ENCODE measurements at regions not wholly inside any gene's neighbourhood (a gene's known extent, or its start where the extent isn't known, plus 50 kb on each side); places are given as distances from the start of the nearest gene placed in this dataset.

GRCh38 chr6:25105070-25105925 is 169.5 kb upstream of the RIPOR2 start:
- Histone ChIP-seq H3K27me3 (replicated peaks; ENCODE audit: control insufficient read depth, insufficient read depth, low read length) (no peaks in the 10 kb centered on the region), H3K36me3 (ENCODE audit: control insufficient read depth, insufficient read depth, low read length, severe bottlenecking) (peaks cover 73% of the 10 kb centered on the region), H3K4me3 (ENCODE audit: low read length) (no peak overlapping the region), H3K9me3 (ENCODE audit: control insufficient read depth, low read length) (no peaks in the 10 kb centered on the region), H3K4me1 (ENCODE audit: control insufficient read depth, insufficient read depth, low read length) (no peaks in the 10 kb centered on the region), H3K9ac (ENCODE audit: low read length) (no peak overlapping the region)
- DNase-seq (ENCODE audit: low read depth): peak; percentile 34

DNA sequence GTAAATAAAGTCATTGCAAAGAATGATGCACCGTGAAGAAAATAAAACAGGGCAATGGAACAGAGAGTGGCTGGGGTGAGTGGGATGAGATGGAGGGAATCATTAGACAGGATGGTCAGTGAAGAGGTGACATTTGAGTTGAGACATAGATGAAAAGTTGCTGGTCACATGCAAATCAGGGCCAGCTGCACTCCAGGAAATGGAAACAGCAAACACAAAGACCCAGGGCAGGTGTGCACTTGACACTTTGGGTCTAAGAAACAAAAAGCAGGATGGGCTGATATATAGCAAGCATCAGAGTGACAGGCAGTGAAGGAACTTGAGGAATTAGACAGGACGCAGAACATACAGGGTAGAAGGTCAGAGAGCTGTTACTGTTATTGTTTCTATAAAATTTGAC is 171.5 kb upstream of the RIPOR2 start:
- no peaks in the 10 kb centered on the region for H3K9me3 ChIP-seq (ENCODE audit: control insufficient read depth, low read length)
- H3K27me3 ChIP-seq (replicated peaks; ENCODE audit: control insufficient read depth, insufficient read depth, low read length): no peaks in the 10 kb centered on the region
- H3K9ac ChIP-seq (ENCODE audit: low read length): no peak overlapping the region
- H3K36me3 ChIP-seq (ENCODE audit: control insufficient read depth, insufficient read depth, low read length, severe bottlenecking): peaks cover 72% of the 10 kb centered on the region
- H3K4me1 ChIP-seq (ENCODE audit: control insufficient read depth, insufficient read depth, low read length): peaks cover 12% of the 10 kb centered on the region
- no peak overlapping the region for H3K4me3 ChIP-seq (ENCODE audit: low read length)
- DNase-seq (ENCODE audit: low read depth): no peak

GRCh38 chr6:25111782-25112181 is 167.4 kb upstream of the CARMIL1 start:
- Histone ChIP-seq H3K36me3 (ENCODE audit: control insufficient read depth, insufficient read depth, low read length, severe bottlenecking) (peaks cover 68% of the 10 kb centered on the region), H3K9me3 (ENCODE audit: control insufficient read depth, low read length) (no peaks in the 10 kb centered on the region), H3K27me3 (replicated peaks; ENCODE audit: control insufficient read depth, insufficient read depth, low read length) (no peaks in the 10 kb centered on the region), H3K9ac (ENCODE audit: low read length) (no peak overlapping the region), H3K4me1 (ENCODE audit: control insufficient read depth, insufficient read depth, low read length) (peaks cover 21% of the 10 kb centered on the region), H3K4me3 (ENCODE audit: low read length) (peak overlapping the region; percentile 18)
- DNase-seq (ENCODE audit: low read depth): no peak

DNA sequence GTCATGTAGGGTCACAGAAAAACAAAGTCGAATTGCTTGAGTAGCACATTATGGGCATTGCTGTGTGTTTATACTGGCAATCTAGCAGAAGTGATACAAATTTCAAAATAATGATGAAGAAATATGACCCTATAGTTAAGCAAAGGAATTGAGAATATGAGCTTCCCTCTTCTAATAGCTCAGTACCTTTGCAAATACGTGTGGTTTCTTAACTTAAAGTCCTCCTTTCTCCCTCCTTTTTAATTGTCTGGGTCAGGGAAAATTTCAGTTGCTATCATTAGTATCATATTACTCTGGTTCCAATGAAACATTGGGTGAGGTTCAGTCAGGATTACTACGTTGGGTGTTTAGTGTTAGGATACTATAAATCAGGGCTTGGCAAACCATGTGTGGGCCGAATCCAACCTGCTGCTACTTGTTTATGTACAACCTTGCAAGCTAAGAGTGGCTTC is 166.8 kb upstream of the CARMIL1 start:
- Histone ChIP-seq H3K4me1 (ENCODE audit: control insufficient read depth, insufficient read depth, low read length) (peaks cover 21% of the 10 kb centered on the region), H3K36me3 (ENCODE audit: control insufficient read depth, insufficient read depth, low read length, severe bottlenecking) (peaks cover 63% of the 10 kb centered on the region), H3K27me3 (replicated peaks; ENCODE audit: control insufficient read depth, insufficient read depth, low read length) (no peaks in the 10 kb centered on the region), H3K9me3 (ENCODE audit: control insufficient read depth, low read length) (no peaks in the 10 kb centered on the region), H3K4me3 (ENCODE audit: low read length) (no peak overlapping the region), H3K9ac (ENCODE audit: low read length) (peak overlapping the region; percentile 1)
- DNase-seq (ENCODE audit: low read depth): peak; percentile 60

DNA sequence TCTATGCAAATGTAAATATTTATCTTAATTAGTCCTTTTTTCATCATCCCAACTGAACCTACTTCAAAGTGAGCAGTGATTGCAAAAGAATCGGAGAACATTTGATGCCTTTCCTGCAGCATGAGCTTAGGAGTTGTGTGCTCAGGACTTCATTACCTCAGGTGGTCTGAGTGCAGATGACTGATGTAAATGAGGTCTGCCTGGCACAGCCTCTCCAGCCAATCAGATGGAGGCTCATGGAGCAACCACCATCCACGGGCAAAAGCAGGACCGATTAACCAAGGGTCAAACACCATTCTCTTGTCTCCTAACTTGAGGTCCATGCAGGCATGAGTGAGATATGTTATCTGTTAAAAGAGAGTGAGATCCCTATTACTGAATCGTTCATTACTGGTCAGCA is 165.7 kb upstream of the CARMIL1 start:
- Histone ChIP-seq H3K4me1 (ENCODE audit: control insufficient read depth, insufficient read depth, low read length) (peaks cover 21% of the 10 kb centered on the region), H3K9ac (ENCODE audit: low read length) (no peak overlapping the region), H3K27me3 (replicated peaks; ENCODE audit: control insufficient read depth, insufficient read depth, low read length) (no peaks in the 10 kb centered on the region), H3K4me3 (ENCODE audit: low read length) (no peak overlapping the region), H3K9me3 (ENCODE audit: control insufficient read depth, low read length) (no peaks in the 10 kb centered on the region), H3K36me3 (ENCODE audit: control insufficient read depth, insufficient read depth, low read length, severe bottlenecking) (peaks cover 52% of the 10 kb centered on the region)
- DNase-seq (ENCODE audit: low read depth): no peak

GRCh38 chr6:25118038-25118437 is 161.1 kb upstream of the CARMIL1 start:
- Histone ChIP-seq H3K9ac (ENCODE audit: low read length) (no peak overlapping the region), H3K36me3 (ENCODE audit: control insufficient read depth, insufficient read depth, low read length, severe bottlenecking) (peaks cover 24% of the 10 kb centered on the region), H3K4me1 (ENCODE audit: control insufficient read depth, insufficient read depth, low read length) (peaks cover 15% of the 10 kb centered on the region), H3K4me3 (ENCODE audit: low read length) (no peak overlapping the region), H3K9me3 (ENCODE audit: control insufficient read depth, low read length) (no peaks in the 10 kb centered on the region), H3K27me3 (replicated peaks; ENCODE audit: control insufficient read depth, insufficient read depth, low read length) (no peaks in the 10 kb centered on the region)
- DNase-seq (ENCODE audit: low read depth): no peak

GRCh38 chr6:25121186-25121585 is 158.0 kb upstream of the CARMIL1 start:
- no peak for DNase-seq (ENCODE audit: low read depth)
- Histone ChIP-seq H3K4me3 (ENCODE audit: low read length) (no peak overlapping the region), H3K4me1 (ENCODE audit: control insufficient read depth, insufficient read depth, low read length) (peaks cover 41% of the 10 kb centered on the region), H3K9me3 (ENCODE audit: control insufficient read depth, low read length) (no peaks in the 10 kb centered on the region), H3K9ac (ENCODE audit: low read length) (no peak overlapping the region), H3K36me3 (ENCODE audit: control insufficient read depth, insufficient read depth, low read length, severe bottlenecking) (peaks cover 12% of the 10 kb centered on the region), H3K27me3 (replicated peaks; ENCODE audit: control insufficient read depth, insufficient read depth, low read length) (no peaks in the 10 kb centered on the region)

DNA sequence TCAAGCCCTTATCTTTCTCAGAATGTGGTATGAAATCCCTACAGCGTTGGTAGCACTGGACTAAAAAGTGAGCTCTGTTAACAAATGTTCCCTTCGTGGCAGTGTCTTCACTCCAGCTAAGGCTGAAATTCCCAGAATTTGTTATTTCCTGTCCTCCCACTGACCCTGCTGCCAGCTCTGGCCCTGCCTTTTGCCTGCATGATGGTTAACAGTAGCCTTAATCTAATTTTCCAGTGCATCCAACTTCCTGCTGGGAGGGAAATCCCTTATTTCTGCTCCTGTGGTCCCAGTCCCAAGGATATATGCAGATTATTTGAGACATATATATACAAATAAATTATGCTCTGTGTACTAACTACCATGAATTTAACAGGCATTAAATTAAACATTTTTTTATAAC is 157.2 kb upstream of the CARMIL1 start:
- H3K27me3 ChIP-seq (replicated peaks; ENCODE audit: control insufficient read depth, insufficient read depth, low read length): no peaks in the 10 kb centered on the region
- H3K9me3 ChIP-seq (ENCODE audit: control insufficient read depth, low read length): no peaks in the 10 kb centered on the region
- H3K4me1 ChIP-seq (ENCODE audit: control insufficient read depth, insufficient read depth, low read length): peaks cover 43% of the 10 kb centered on the region
- peaks cover 12% of the 10 kb centered on the region for H3K36me3 ChIP-seq (ENCODE audit: control insufficient read depth, insufficient read depth, low read length, severe bottlenecking)
- peak; percentile 61 for DNase-seq (ENCODE audit: low read depth)
- H3K9ac ChIP-seq (ENCODE audit: low read length): no peak overlapping the region
- no peak overlapping the region for H3K4me3 ChIP-seq (ENCODE audit: low read length)

- DNase-seq (ENCODE audit: low read depth): no peak
- peaks cover 50% of the 10 kb centered on the region for H3K4me1 ChIP-seq (ENCODE audit: control insufficient read depth, insufficient read depth, low read length)
- H3K9ac ChIP-seq (ENCODE audit: low read length): no peak overlapping the region
- no peaks in the 10 kb centered on the region for H3K9me3 ChIP-seq (ENCODE audit: control insufficient read depth, low read length)
- H3K4me3 ChIP-seq (ENCODE audit: low read length): no peak overlapping the region
- no peaks in the 10 kb centered on the region for H3K27me3 ChIP-seq (replicated peaks; ENCODE audit: control insufficient read depth, insufficient read depth, low read length)
- H3K36me3 ChIP-seq (ENCODE audit: control insufficient read depth, insufficient read depth, low read length, severe bottlenecking): peaks cover 15% of the 10 kb centered on the region
Measured at GRCh38 chr6:25122622-25123237, 156.4 kb upstream of the CARMIL1 start.

DNA sequence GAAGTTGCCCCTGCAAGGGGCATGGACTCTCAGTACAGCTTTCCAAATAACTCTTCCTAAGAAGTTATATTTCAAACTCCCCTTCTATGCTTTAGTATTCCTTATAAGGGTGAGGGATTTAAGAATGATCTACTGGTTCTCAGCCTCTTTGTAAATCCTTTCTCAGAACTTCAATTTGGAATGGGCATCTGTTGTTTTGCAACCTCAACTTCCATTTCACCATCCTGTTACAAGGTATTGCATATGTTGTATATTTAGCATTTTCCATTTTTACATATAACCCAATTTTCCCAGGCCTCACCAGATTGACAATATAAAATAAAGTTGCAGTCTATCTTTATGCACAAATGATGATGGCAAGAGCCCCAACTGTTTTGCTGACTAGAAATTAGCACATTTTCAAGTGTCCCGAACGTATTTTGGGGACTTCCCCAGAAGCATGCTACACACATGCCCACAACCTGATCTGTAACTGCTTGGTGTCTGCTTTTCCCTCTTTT is 154.9 kb upstream of the CARMIL1 start:
- Histone ChIP-seq H3K4me3 (ENCODE audit: low read length) (no peak overlapping the region), H3K36me3 (ENCODE audit: control insufficient read depth, insufficient read depth, low read length, severe bottlenecking) (peaks cover 20% of the 10 kb centered on the region), H3K4me1 (ENCODE audit: control insufficient read depth, insufficient read depth, low read length) (peaks cover 53% of the 10 kb centered on the region), H3K9me3 (ENCODE audit: control insufficient read depth, low read length) (no peaks in the 10 kb centered on the region), H3K27me3 (replicated peaks; ENCODE audit: control insufficient read depth, insufficient read depth, low read length) (no peaks in the 10 kb centered on the region), H3K9ac (ENCODE audit: low read length) (no peak overlapping the region)
- DNase-seq (ENCODE audit: low read depth): peak; percentile 66

DNA sequence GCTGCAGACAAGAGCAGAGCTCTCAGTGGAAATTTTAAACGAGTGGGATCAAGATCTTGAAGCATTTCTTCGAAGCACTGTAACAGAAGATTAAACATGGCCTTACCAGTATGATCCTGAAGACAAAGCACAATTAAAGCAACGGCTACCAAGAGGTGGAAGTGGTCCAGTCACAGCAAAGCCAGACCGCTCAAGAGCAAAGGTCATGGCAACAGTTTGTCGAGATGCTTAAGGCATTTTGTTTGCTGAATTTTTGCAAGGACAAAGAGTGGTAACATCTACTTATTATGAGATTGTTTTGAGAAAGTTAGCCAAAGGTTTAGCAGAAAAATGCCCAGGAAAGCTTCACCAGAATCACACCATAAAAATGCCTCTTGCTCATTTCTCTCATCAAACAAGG is 153.4 kb upstream of the CARMIL1 start:
- DNase-seq (ENCODE audit: low read depth): no peak
- Histone ChIP-seq H3K27me3 (replicated peaks; ENCODE audit: control insufficient read depth, insufficient read depth, low read length) (no peaks in the 10 kb centered on the region), H3K4me1 (ENCODE audit: control insufficient read depth, insufficient read depth, low read length) (peaks cover 61% of the 10 kb centered on the region), H3K9me3 (ENCODE audit: control insufficient read depth, low read length) (no peaks in the 10 kb centered on the region), H3K36me3 (ENCODE audit: control insufficient read depth, insufficient read depth, low read length, severe bottlenecking) (peaks cover 20% of the 10 kb centered on the region), H3K9ac (ENCODE audit: low read length) (no peak overlapping the region), H3K4me3 (ENCODE audit: low read length) (no peak overlapping the region)

All from adipocyte (in vitro differentiated cells).